GM23338 (cell line): ENCODE measurements at regions not wholly inside any gene's neighbourhood (a gene's known extent, or its start where the extent isn't known, plus 50 kb on each side); places are given as distances from the start of the nearest gene placed in this dataset.

Experiments
- ATAC-seq: fragments of 200-7000 bp; cut with Tn5 transposase; 3 replicates; pipeline ENCODE4 v1.9.1; 2020
- DNase-seq: peaks from one replicate; pipeline ENCODE4 v3.0.0-alpha.2; 2015; ENCODE audit warnings: low spot score
- H2AFZ ChIP-seq: fragments of 200-600 bp; sonication (generic); 2 replicates; pipeline ENCODE4 v1.8.0; 2016; ENCODE audit warnings: antibody characterized with exemption, mild to moderate bottlenecking, moderate library complexity
- H3F3A ChIP-seq: fragments of 200-600 bp; sonication (generic); replicated peaks from 2 replicates; pipeline ENCODE4 v1.8.0; 2017; ENCODE audit warnings: antibody characterized with exemption, mixed run types, low read depth
- H3K27ac ChIP-seq: fragments of 200-600 bp; sonication (generic); 2 replicates; pipeline ENCODE4 v1.6.1; 2016; ENCODE audit warnings: low read depth
- H3K27me3 ChIP-seq: fragments of 200-600 bp; sonication (generic); 2 replicates; pipeline ENCODE4 v1.8.0; 2016; ENCODE audit warnings: mild to moderate bottlenecking, mixed run types, moderate library complexity; ENCODE audit not compliant: insufficient read depth
- H3K36me3 ChIP-seq: fragments of 200-600 bp; sonication (generic); 2 replicates; pipeline ENCODE4 v1.8.0; 2016; ENCODE audit warnings: mild to moderate bottlenecking; ENCODE audit not compliant: insufficient read depth
- H3K4me1 ChIP-seq: fragments of 200-600 bp; sonication (generic); 2 replicates; pipeline ENCODE4 v1.8.0; 2016; ENCODE audit warnings: mild to moderate bottlenecking, moderate library complexity; ENCODE audit not compliant: insufficient read depth
- H3K4me2 ChIP-seq: fragments of 200-600 bp; sonication (generic); 2 replicates; pipeline ENCODE4 v1.7.1; 2017; ENCODE audit warnings: mixed run types
- H3K4me3 ChIP-seq: fragments of 200-600 bp; sonication (generic); 2 replicates; pipeline ENCODE4 v1.6.1; 2016; ENCODE audit warnings: mixed run types
- H3K79me2 ChIP-seq: fragments of 200-600 bp; sonication (generic); replicated peaks from 2 replicates; pipeline ENCODE4 v1.8.0; 2017; ENCODE audit warnings: mild to moderate bottlenecking; ENCODE audit not compliant: insufficient read depth
- H3K9me2 ChIP-seq: fragments of 200-600 bp; sonication (generic); 2 replicates; pipeline ENCODE4 v1.8.0; 2017; ENCODE audit not compliant: insufficient read depth
- H4K20me1 ChIP-seq: fragments of 200-600 bp; sonication (generic); replicated peaks from 2 replicates; pipeline ENCODE4 v1.8.0; 2017; ENCODE audit warnings: mild to moderate bottlenecking; ENCODE audit not compliant: insufficient read depth
- H3K27ac Mint-ChIP-seq: 2 replicates; pipeline ENCODE4 v1.8.0; 2020; ENCODE audit warnings: inconsistent platforms, mild to moderate bottlenecking, moderate library complexity, mixed read lengths
- H3K27me3 Mint-ChIP-seq: 3 replicates; pipeline ENCODE4 v1.8.0; 2022; ENCODE audit warnings: low read depth, mild to moderate bottlenecking, moderate library complexity, mixed read lengths, inconsistent platforms; ENCODE audit not compliant: insufficient read depth, poor library complexity
- H3K36me3 Mint-ChIP-seq: 3 replicates; pipeline ENCODE4 v1.8.0; 2021; ENCODE audit warnings: low read depth, mild to moderate bottlenecking, inconsistent platforms, moderate library complexity, mixed read lengths
- H3K4me1 Mint-ChIP-seq: 3 replicates; pipeline ENCODE4 v1.8.0; 2020; ENCODE audit warnings: mild to moderate bottlenecking, inconsistent platforms, mixed read lengths
- H3K4me3 Mint-ChIP-seq: 3 replicates; pipeline ENCODE4 v1.8.0; 2021; ENCODE audit warnings: moderate library complexity, mild to moderate bottlenecking, inconsistent platforms, mixed read lengths
- H3K9me3 Mint-ChIP-seq: 3 replicates; pipeline ENCODE4 v1.8.0; 2020; ENCODE audit warnings: moderate library complexity, mild to moderate bottlenecking, inconsistent platforms, mixed read lengths
- CREB1 ChIP-seq: fragments of 250-450 bp; sonication (Bioruptor Pico); IDR thresholded peaks from 2 replicates; pipeline ENCODE4 v1.5.0; 2020; ENCODE audit warnings: low read depth, mild to moderate bottlenecking, moderate library complexity
- EZH2 ChIP-seq: fragments of 200-600 bp; sonication (generic); IDR thresholded peaks from one replicate; pipeline ENCODE4 v1.8.0; 2017; ENCODE audit warnings: antibody characterized with exemption, mild to moderate bottlenecking, low read depth; ENCODE audit not compliant: unreplicated experiment
- EZH2phosphoT487 ChIP-seq: fragments of 200-600 bp; sonication (generic); IDR thresholded peaks from one replicate; pipeline ENCODE4 v1.8.1; 2018; ENCODE audit warnings: antibody characterized with exemption; ENCODE audit not compliant: unreplicated experiment
- JUNB ChIP-seq: IDR thresholded peaks from one replicate; pipeline ENCODE4 v1.6.1; 2016; ENCODE audit warnings: antibody characterized with exemption; ENCODE audit not compliant: unreplicated experiment
- NANOG ChIP-seq: IDR thresholded peaks from 2 replicates; pipeline ENCODE4 v1.6.1; 2016; ENCODE audit warnings: antibody characterized with exemption, borderline replicate concordance
- POLR2AphosphoS5 ChIP-seq: IDR thresholded peaks from 2 replicates; pipeline ENCODE4 v1.6.1; 2016; ENCODE audit warnings: antibody characterized with exemption, low read depth
- STAT1 ChIP-seq: IDR thresholded peaks from one replicate; pipeline ENCODE4 v1.6.1; 2016; ENCODE audit warnings: antibody characterized with exemption; ENCODE audit not compliant: unreplicated experiment
- ZNF114 ChIP-seq: fragments of 250-450 bp; sonication (Bioruptor Pico); IDR thresholded peaks from 2 replicates; pipeline ENCODE4 v1.5.0; 2020; ENCODE audit warnings: mild to moderate bottlenecking, moderate library complexity
- ZNF331 ChIP-seq: fragments of 250-450 bp; sonication (Bioruptor Pico); IDR thresholded peaks from 2 replicates; pipeline ENCODE4 v1.5.0; 2020; ENCODE audit warnings: low read depth, mild to moderate bottlenecking, moderate library complexity
- TF ChIP-seq, protein P1 (sequence below): fragments of 250-450 bp; sonication (Bioruptor Pico); IDR thresholded peaks from 2 replicates; pipeline ENCODE4 v1.5.0; 2020; ENCODE audit warnings: mild to moderate bottlenecking, moderate library complexity
- TF ChIP-seq, protein P2 (sequence below), 2 experiments: fragments of 200-600 bp in 1 of 2; sonication (generic) in 1 of 2; conservative IDR thresholded peaks; 2 replicates each; pipeline versions ENCODE4 v1.5.1 to v1.6.1; 2016 to 2017; ENCODE audit warnings: antibody characterized with exemption in 2 of 2, low read depth in 2 of 2, mild to moderate bottlenecking in 2 of 2, moderate library complexity in 1 of 2
- TF ChIP-seq, protein P3 (sequence below): IDR thresholded peaks from one replicate; pipeline ENCODE4 v1.6.1; 2018; ENCODE audit warnings: antibody characterized with exemption; ENCODE audit not compliant: unreplicated experiment
- TF ChIP-seq, protein P4 (sequence below): IDR thresholded peaks from 2 replicates; pipeline ENCODE4 v1.6.1; 2016; ENCODE audit warnings: antibody characterized with exemption

DNA sequence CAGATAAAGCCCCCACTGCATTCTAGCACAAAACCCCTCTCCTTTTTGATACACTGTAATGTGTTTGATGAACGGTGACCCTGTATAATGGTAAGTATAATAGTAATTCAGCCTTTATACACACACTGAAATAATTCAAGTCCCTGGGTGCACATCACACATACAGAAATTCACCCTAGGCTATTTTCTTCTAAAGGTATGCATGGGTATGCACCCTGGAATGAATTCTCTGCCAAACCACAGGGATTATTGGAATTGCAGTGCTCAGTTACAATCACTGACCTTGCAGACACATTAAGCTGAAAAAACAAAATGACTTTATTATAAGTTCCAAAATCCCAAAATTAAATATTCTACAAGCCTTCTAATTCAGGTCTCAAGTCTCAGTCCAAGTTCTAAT lies 245.9 kb upstream of the FAT3 start:
- Histone ChIP-seq H2AFZ (no peak overlapping the region), H3K4me1 (no peaks in the 10 kb centered on the region), H4K20me1 (no peaks in the 10 kb centered on the region), H3K9me2 (peaks cover 6% of the 10 kb centered on the region), H3K79me2 (no peaks in the 10 kb centered on the region), H3K36me3 (no peaks in the 10 kb centered on the region), H3K4me3 (no peak overlapping the region), H3K4me2 (no peak overlapping the region), H3F3A (no peaks in the 10 kb centered on the region), H3K27ac (no peak overlapping the region), H3K27me3 (no peaks in the 10 kb centered on the region)
- TF ChIP-seq, protein P1, sequence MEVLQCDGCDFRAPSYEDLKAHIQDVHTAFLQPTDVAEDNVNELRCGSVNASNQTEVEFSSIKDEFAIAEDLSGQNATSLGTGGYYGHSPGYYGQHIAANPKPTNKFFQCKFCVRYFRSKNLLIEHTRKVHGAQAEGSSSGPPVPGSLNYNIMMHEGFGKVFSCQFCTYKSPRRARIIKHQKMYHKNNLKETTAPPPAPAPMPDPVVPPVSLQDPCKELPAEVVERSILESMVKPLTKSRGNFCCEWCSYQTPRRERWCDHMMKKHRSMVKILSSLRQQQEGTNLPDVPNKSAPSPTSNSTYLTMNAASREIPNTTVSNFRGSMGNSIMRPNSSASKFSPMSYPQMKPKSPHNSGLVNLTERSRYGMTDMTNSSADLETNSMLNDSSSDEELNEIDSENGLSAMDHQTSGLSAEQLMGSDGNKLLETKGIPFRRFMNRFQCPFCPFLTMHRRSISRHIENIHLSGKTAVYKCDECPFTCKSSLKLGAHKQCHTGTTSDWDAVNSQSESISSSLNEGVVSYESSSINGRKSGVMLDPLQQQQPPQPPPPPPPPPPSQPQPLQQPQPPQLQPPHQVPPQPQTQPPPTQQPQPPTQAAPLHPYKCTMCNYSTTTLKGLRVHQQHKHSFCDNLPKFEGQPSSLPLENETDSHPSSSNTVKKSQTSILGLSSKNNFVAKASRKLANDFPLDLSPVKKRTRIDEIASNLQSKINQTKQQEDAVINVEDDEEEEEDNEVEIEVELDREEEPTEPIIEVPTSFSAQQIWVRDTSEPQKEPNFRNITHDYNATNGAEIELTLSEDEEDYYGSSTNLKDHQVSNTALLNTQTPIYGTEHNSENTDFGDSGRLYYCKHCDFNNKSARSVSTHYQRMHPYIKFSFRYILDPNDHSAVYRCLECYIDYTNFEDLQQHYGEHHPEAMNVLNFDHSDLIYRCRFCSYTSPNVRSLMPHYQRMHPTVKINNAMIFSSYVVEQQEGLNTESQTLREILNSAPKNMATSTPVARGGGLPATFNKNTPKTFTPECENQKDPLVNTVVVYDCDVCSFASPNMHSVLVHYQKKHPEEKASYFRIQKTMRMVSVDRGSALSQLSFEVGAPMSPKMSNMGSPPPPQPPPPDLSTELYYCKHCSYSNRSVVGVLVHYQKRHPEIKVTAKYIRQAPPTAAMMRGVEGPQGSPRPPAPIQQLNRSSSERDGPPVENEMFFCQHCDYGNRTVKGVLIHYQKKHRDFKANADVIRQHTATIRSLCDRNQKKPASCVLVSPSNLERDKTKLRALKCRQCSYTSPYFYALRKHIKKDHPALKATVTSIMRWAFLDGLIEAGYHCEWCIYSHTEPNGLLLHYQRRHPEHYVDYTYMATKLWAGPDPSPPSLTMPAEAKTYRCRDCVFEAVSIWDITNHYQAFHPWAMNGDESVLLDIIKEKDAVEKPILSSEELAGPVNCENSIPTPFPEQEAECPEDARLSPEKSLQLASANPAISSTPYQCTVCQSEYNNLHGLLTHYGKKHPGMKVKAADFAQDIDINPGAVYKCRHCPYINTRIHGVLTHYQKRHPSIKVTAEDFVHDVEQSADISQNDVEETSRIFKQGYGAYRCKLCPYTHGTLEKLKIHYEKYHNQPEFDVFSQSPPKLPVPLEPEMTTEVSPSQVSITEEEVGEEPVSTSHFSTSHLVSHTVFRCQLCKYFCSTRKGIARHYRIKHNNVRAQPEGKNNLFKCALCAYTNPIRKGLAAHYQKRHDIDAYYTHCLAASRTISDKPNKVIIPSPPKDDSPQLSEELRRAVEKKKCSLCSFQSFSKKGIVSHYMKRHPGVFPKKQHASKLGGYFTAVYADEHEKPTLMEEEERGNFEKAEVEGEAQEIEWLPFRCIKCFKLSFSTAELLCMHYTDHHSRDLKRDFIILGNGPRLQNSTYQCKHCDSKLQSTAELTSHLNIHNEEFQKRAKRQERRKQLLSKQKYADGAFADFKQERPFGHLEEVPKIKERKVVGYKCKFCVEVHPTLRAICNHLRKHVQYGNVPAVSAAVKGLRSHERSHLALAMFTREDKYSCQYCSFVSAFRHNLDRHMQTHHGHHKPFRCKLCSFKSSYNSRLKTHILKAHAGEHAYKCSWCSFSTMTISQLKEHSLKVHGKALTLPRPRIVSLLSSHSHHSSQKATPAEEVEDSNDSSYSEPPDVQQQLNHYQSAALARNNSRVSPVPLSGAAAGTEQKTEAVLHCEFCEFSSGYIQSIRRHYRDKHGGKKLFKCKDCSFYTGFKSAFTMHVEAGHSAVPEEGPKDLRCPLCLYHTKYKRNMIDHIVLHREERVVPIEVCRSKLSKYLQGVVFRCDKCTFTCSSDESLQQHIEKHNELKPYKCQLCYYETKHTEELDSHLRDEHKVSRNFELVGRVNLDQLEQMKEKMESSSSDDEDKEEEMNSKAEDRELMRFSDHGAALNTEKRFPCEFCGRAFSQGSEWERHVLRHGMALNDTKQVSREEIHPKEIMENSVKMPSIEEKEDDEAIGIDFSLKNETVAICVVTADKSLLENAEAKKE (CRISPR knock-in tag) = no peak
- no peak for TF ChIP-seq ZNF331
- no peak for TF ChIP-seq STAT1
- TF ChIP-seq, protein P2, sequence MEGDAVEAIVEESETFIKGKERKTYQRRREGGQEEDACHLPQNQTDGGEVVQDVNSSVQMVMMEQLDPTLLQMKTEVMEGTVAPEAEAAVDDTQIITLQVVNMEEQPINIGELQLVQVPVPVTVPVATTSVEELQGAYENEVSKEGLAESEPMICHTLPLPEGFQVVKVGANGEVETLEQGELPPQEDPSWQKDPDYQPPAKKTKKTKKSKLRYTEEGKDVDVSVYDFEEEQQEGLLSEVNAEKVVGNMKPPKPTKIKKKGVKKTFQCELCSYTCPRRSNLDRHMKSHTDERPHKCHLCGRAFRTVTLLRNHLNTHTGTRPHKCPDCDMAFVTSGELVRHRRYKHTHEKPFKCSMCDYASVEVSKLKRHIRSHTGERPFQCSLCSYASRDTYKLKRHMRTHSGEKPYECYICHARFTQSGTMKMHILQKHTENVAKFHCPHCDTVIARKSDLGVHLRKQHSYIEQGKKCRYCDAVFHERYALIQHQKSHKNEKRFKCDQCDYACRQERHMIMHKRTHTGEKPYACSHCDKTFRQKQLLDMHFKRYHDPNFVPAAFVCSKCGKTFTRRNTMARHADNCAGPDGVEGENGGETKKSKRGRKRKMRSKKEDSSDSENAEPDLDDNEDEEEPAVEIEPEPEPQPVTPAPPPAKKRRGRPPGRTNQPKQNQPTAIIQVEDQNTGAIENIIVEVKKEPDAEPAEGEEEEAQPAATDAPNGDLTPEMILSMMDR (conservative IDR thresholded peaks at IDR 0.05; ENCODE audit: low read depth in 2 of 2) = no peak
- TF ChIP-seq EZH2phosphoT487 = no peak
- TF ChIP-seq JUNB = no peak
- TF ChIP-seq, protein P3, sequence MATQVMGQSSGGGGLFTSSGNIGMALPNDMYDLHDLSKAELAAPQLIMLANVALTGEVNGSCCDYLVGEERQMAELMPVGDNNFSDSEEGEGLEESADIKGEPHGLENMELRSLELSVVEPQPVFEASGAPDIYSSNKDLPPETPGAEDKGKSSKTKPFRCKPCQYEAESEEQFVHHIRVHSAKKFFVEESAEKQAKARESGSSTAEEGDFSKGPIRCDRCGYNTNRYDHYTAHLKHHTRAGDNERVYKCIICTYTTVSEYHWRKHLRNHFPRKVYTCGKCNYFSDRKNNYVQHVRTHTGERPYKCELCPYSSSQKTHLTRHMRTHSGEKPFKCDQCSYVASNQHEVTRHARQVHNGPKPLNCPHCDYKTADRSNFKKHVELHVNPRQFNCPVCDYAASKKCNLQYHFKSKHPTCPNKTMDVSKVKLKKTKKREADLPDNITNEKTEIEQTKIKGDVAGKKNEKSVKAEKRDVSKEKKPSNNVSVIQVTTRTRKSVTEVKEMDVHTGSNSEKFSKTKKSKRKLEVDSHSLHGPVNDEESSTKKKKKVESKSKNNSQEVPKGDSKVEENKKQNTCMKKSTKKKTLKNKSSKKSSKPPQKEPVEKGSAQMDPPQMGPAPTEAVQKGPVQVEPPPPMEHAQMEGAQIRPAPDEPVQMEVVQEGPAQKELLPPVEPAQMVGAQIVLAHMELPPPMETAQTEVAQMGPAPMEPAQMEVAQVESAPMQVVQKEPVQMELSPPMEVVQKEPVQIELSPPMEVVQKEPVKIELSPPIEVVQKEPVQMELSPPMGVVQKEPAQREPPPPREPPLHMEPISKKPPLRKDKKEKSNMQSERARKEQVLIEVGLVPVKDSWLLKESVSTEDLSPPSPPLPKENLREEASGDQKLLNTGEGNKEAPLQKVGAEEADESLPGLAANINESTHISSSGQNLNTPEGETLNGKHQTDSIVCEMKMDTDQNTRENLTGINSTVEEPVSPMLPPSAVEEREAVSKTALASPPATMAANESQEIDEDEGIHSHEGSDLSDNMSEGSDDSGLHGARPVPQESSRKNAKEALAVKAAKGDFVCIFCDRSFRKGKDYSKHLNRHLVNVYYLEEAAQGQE = no peak
- TF ChIP-seq, protein P4, sequence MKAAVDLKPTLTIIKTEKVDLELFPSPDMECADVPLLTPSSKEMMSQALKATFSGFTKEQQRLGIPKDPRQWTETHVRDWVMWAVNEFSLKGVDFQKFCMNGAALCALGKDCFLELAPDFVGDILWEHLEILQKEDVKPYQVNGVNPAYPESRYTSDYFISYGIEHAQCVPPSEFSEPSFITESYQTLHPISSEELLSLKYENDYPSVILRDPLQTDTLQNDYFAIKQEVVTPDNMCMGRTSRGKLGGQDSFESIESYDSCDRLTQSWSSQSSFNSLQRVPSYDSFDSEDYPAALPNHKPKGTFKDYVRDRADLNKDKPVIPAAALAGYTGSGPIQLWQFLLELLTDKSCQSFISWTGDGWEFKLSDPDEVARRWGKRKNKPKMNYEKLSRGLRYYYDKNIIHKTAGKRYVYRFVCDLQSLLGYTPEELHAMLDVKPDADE = no peak
- no peak for TF ChIP-seq POLR2AphosphoS5
- TF ChIP-seq NANOG = no peak
- TF ChIP-seq CREB1 (CRISPR knock-in tag) = no peak
- TF ChIP-seq ZNF114 (CRISPR knock-in tag) = no peak
- no peak for TF ChIP-seq EZH2
- ATAC-seq (no peak), DNase-seq (no peak)
- Mint-ChIP-seq H3K9me3 (no peaks in the 10 kb centered on the region; the same call in 2 of the 3 replicates), H3K27me3 (no peaks in the 10 kb centered on the region), H3K27ac (no peak overlapping the region), H3K4me3 (no peak overlapping the region), H3K4me1 (peaks cover 5% of the 10 kb centered on the region; the same call in 2 of the 3 replicates), H3K36me3 (no peaks in the 10 kb centered on the region)
